K562 (cell line): ENCODE measurements at regions not wholly inside any gene's neighbourhood (a gene's known extent, or its start where the extent isn't known, plus 50 kb on each side); places are given as distances from the start of the nearest gene placed in this dataset.

Experiments
- ATAC-seq: fragments of 200-7000 bp; cut with Tn5 transposase; 3 replicates; pipeline ENCODE4 v1.9.1; 2020; ENCODE audit warnings: moderate library complexity
- BruUV-seq: library from RNA; stranded (reverse); fragments of 400-500 nt; replicated peaks from 2 replicates; lab custom pipeline; 2021; lab: Mats Ljungman, UMichigan
- CTCF ChIA-PET: fragments of 300-600 bp; formaldehyde crosslinking; extraction: SDS; loops from one replicate; lab custom pipeline; 2021; ENCODE audit warnings: low intra/inter-chr PET ratio; lab: Yijun Ruan, JAX
- POLR2A ChIA-PET: fragments of 300-600, 350-650 bp; sonication (Branson Sonifier 250); formaldehyde crosslinking; extraction: SDS; loops from one replicate; lab custom pipeline; 2021; ENCODE audit warnings: antibody characterized with exemption, inconsistent platforms; lab: Yijun Ruan, JAX
- DNase-seq, 4 experiments: peaks; one replicate each; pipeline versions ENCODE4 v3.0.0 to v3.0.0-alpha.2; 2011 to 2018; ENCODE audit warnings: low spot score in 3 of 4, mixed read lengths in 3 of 4; ENCODE audit errors: extremely low read depth in 1 of 4
- FAIRE-seq: peaks from 2 replicates; lab custom pipeline; 2011; peaks lifted over from hg19 to GRCh38; lab: Jason Lieb, UNC
- H2AFZ ChIP-seq: 2 replicates; pipeline ENCODE4 v1.6.0; 2011; ENCODE audit warnings: low read depth, low read length, control low read depth, inconsistent platforms
- H3K27ac ChIP-seq: fragments of 200-600 bp; 3 replicates; pipeline ENCODE4 v1.8.0; 2011; ENCODE audit warnings: low read depth, mild to moderate bottlenecking, control low read depth, inconsistent platforms, low read length, moderate library complexity, mixed read lengths; ENCODE audit errors: extremely low read depth
- H3K27me3 ChIP-seq, 2 experiments: fragments of 300-600 bp in 1 of 2; 2 replicates in 1 of 2; 3 replicates in 1 of 2; pipeline versions ENCODE4 v1.6.0 to v1.8.0; 2011; ENCODE audit warnings: inconsistent platforms in 2 of 2, low read length in 2 of 2, mild to moderate bottlenecking in 1 of 2, mixed read lengths in 1 of 2, moderate library complexity in 1 of 2; ENCODE audit not compliant: control insufficient read depth in 2 of 2, insufficient read depth in 2 of 2
- H3K36me3 ChIP-seq: fragments of 300-600 bp; 3 replicates; pipeline ENCODE4 v1.8.0; 2011; ENCODE audit warnings: mild to moderate bottlenecking, low read length, inconsistent platforms; ENCODE audit not compliant: control insufficient read depth, insufficient read depth
- H3K4me1 ChIP-seq, 2 experiments: fragments of 200-600 bp in 1 of 2; replicated peaks in 1 of 2; 2 replicates in 1 of 2; 3 replicates in 1 of 2; pipeline versions ENCODE4 v1.5.1 to v1.8.0; 2011; ENCODE audit warnings: inconsistent platforms in 2 of 2, low read length in 2 of 2, mild to moderate bottlenecking in 1 of 2, mixed read lengths in 1 of 2, moderate library complexity in 1 of 2; ENCODE audit not compliant: control insufficient read depth in 2 of 2, insufficient read depth in 2 of 2
- H3K4me2 ChIP-seq: 2 replicates; pipeline ENCODE4 v1.6.1; 2011; ENCODE audit warnings: low read length, control low read depth, inconsistent platforms, mixed read lengths; ENCODE audit not compliant: insufficient read depth
- H3K4me3 ChIP-seq: fragments of 200-600 bp; sonication (generic), shearing (Covaris generic); 2 replicates; pipeline ENCODE4 v1.5.1; 2016; ENCODE audit warnings: control low read depth, inconsistent platforms
- H3K79me2 ChIP-seq: fragments of 200-600 bp; 3 replicates; pipeline ENCODE4 v1.8.0; 2011; ENCODE audit warnings: low read length, inconsistent platforms; ENCODE audit not compliant: control insufficient read depth, insufficient read depth
- H3K9ac ChIP-seq, 2 experiments: 2 replicates each; pipeline versions ENCODE4 v1.6.0 to v1.6.1; 2011; ENCODE audit warnings: low read depth in 2 of 2, low read length in 2 of 2, control low read depth in 1 of 2, inconsistent platforms in 1 of 2, mild to moderate bottlenecking in 1 of 2, mixed read lengths in 1 of 2; ENCODE audit not compliant: insufficient read depth in 1 of 2
- H3K9me1 ChIP-seq: one replicate; pipeline ENCODE4 v1.6.0; 2011; ENCODE audit warnings: inconsistent platforms, mild to moderate bottlenecking, low read length, moderate library complexity; ENCODE audit not compliant: control insufficient read depth, insufficient read depth
- H3K9me3 ChIP-seq: replicated peaks from 2 replicates; pipeline ENCODE4 v1.5.1; 2011; ENCODE audit warnings: low read depth, low read length, inconsistent platforms; ENCODE audit not compliant: control insufficient read depth, insufficient read depth
- H4K20me1 ChIP-seq: replicated peaks from 2 replicates; pipeline ENCODE4 v1.6.1; 2011; ENCODE audit warnings: low read length, inconsistent platforms, mixed read lengths; ENCODE audit not compliant: control insufficient read depth, insufficient read depth
- NCOA4 ChIP-seq: fragments of 450-650 bp; IDR thresholded peaks from 2 replicates; pipeline ENCODE4 v1.6.1; 2018; ENCODE audit warnings: mild to moderate bottlenecking; ENCODE audit not compliant: partially characterized antibody
- ZNF507 ChIP-seq: conservative IDR thresholded peaks from 2 replicates; pipeline ENCODE4 v1.6.1; 2017; ENCODE audit warnings: missing genetic modification characterization, missing compliant biosample characterization
- WGBS: fragments of 100-300 bp; shearing (Covaris generic); methylation state at CpG from one replicate; pipeline ENCODE4 v1.1.6; 2016; ENCODE audit warnings: low coverage, mixed read lengths; ENCODE audit not compliant: insufficient coverage; ENCODE audit errors: missing lambda C conversion rate; 5-methylcytosine and 5-hydroxymethylcytosine counted together
- in situ Hi-C: fragments of 300-500 bp; cut with MboI; formaldehyde crosslinking; loops from 4 replicates; pipeline ENCODE4 v1.15.0; 2018; ENCODE audit warnings: inconsistent platforms, mixed read lengths
- intact Hi-C: fragments of 100-400 bp; cut with micrococcal nuclease; formaldehyde crosslinking; loops from 2 replicates; pipeline ENCODE4 v1.14.2; 2022

DNA sequence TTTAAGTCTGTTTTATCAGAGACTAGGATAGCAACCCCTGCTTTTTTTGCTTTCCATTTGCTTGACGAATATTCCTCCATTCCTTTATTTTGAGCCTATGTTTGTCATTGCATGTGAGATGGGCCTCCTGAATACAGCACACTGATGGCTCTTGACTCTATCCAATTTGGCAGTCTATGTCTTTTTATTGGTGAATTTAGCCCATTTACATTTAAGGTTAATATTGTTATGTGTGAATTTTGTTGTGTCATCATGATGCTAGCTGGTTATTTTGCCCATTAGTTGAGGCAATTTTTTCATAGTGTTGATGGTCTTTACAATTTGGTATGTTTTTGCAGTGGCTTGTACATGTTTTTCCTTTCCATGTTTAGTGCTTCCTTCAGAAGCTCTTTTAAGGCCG, 50.7 kb upstream of the PDE4B start:
- intact Hi-C loops = no loop called here
- no peak for ATAC-seq

More for the DNA sequence above, 50.7 kb upstream of the PDE4B start:
- BruUV-seq = no TSS peak
- FAIRE-seq = no peak
- H3K9me3 ChIP-seq = no peaks in the 10 kb centered on the region; the same call in 1 of the 2 replicates
- CTCF ChIA-PET = no interaction called here
- H4K20me1 ChIP-seq = no peaks in the 10 kb centered on the region
- H3K79me2 ChIP-seq = no peaks in the 10 kb centered on the region
- H2AFZ ChIP-seq = no peak overlapping the region
- 0% methylated on average over 2 of the region's 2 CpGs for WGBS
- H3K4me2 ChIP-seq = no peak overlapping the region
- H3K9me1 ChIP-seq = no peaks in the 10 kb centered on the region
- in situ Hi-C loops = no loop called here
- no peaks in the 10 kb centered on the region for H3K4me1 ChIP-seq
- no peaks in the 10 kb centered on the region for H3K27me3 ChIP-seq
- peak; percentile 90 for TF ChIP-seq ZNF507
- TF ChIP-seq NCOA4 = no peak
- TF ChIP-seq, all 486 proteins: peak for 1
- DNase-seq = no peak
- Histone ChIP-seq H3K36me3 (no peaks in the 10 kb centered on the region), H3K27ac (no peak overlapping the region), H3K9ac (no peak overlapping the region), H3K4me3 (no peak overlapping the region)
- POLR2A ChIA-PET = interaction anchor here (0.6 to 0.8 kb wide), 2 partner anchors 10 to 62 kb away, joined by 3 to 4 read pairs; no protein-coding TSS in a partner anchor
